ENCODE measurements at regions not wholly inside any gene's neighbourhood (a gene's known extent, or its start where the extent isn't known, plus 50 kb on each side); places are given as distances from the start of the nearest gene placed in this dataset.

DNA sequence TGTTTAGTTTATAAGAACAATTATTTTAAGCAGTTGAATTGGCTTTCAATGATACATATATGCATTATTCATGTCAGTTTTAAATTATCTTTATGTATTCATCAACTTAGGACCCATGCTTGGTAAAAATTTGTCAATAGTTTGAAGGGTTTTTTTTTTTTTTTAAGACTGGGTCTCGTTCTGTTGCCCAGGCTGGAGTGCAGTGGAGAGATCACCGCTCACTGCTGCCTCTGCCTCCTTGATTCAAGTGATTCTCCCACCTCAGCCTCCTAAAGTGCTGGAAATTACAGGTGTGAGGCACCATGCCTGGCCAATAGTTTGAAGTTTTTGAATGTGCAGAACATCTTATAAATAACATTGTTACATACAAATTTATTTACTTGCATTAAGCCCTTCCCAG, 1671.0 kb upstream of the B3GALT2 start:
- H3K36me3 ChIP-seq (ENCODE audit: insufficient read depth, low read length) = no peaks in the 10 kb centered on the region
- H3K79me2 ChIP-seq (ENCODE audit: insufficient read depth, low read length) = no peaks in the 10 kb centered on the region
- no peak for DNase-seq
- ATAC-seq (ENCODE audit: insufficient read depth, low read depth) = no peak
- H3K9ac ChIP-seq (ENCODE audit: low read depth, low read length) = no peak overlapping the region
- no peak overlapping the region for H3K4me3 ChIP-seq (ENCODE audit: low read depth in 1 of 2, low read length in 2 of 2)
- TF ChIP-seq, protein P1, sequence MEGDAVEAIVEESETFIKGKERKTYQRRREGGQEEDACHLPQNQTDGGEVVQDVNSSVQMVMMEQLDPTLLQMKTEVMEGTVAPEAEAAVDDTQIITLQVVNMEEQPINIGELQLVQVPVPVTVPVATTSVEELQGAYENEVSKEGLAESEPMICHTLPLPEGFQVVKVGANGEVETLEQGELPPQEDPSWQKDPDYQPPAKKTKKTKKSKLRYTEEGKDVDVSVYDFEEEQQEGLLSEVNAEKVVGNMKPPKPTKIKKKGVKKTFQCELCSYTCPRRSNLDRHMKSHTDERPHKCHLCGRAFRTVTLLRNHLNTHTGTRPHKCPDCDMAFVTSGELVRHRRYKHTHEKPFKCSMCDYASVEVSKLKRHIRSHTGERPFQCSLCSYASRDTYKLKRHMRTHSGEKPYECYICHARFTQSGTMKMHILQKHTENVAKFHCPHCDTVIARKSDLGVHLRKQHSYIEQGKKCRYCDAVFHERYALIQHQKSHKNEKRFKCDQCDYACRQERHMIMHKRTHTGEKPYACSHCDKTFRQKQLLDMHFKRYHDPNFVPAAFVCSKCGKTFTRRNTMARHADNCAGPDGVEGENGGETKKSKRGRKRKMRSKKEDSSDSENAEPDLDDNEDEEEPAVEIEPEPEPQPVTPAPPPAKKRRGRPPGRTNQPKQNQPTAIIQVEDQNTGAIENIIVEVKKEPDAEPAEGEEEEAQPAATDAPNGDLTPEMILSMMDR (IDR thresholded peaks at IDR 0.05; ENCODE audit: borderline replicate concordance, extremely low read depth, low read length, poor library complexity, severe bottlenecking) = no peak
- no peak for TF ChIP-seq EZH2 (IDR thresholded peaks at IDR 0.05; ENCODE audit: borderline replicate concordance, low read depth, low read length, severe bottlenecking)
- no peaks in the 10 kb centered on the region for H3K27me3 ChIP-seq (ENCODE audit: insufficient read depth, low read length, poor library complexity)
- H3K4me2 ChIP-seq (ENCODE audit: insufficient read depth, low read length) = no peak overlapping the region
- H2AFZ ChIP-seq (ENCODE audit: low read depth, low read length) = no peak overlapping the region
- H3K4me1 ChIP-seq (ENCODE audit: insufficient read depth, low read length) = no peaks in the 10 kb centered on the region
- no peak overlapping the region for H3K27ac ChIP-seq (ENCODE audit: low read length)
- H4K20me1 ChIP-seq (ENCODE audit: insufficient read depth, low read length) = no peaks in the 10 kb centered on the region
- H3K9me3 ChIP-seq (ENCODE audit: insufficient read depth, low read length, severe bottlenecking) = no peaks in the 10 kb centered on the region

DNA sequence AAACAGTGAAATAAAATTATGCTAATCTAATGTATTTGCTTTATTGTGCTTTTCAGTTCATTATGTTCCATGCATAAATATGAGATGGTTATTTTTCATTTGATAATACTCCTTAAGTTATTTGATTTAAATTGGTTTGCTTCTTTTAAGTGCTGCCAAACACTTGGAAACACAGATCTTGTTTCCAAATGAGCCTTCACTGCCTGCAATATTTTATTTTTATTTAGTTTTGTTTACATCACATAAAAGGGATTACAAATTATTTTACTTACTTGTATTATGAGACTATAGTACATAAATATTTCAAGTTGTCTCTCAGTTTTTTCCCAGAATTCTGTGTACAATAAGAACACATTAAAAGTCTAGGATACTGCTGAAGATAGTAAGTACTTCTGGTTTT, 1662.4 kb upstream of the B3GALT2 start:
- H4K20me1 ChIP-seq (ENCODE audit: insufficient read depth, low read length) = no peaks in the 10 kb centered on the region
- H3K36me3 ChIP-seq (ENCODE audit: insufficient read depth, low read length) = no peaks in the 10 kb centered on the region
- no peaks in the 10 kb centered on the region for H3K27me3 ChIP-seq (ENCODE audit: insufficient read depth, low read length, poor library complexity)
- H3K79me2 ChIP-seq (ENCODE audit: insufficient read depth, low read length) = no peaks in the 10 kb centered on the region
- H3K4me1 ChIP-seq (ENCODE audit: insufficient read depth, low read length) = no peaks in the 10 kb centered on the region
- H2AFZ ChIP-seq (ENCODE audit: low read depth, low read length) = no peak overlapping the region
- no peak overlapping the region for H3K4me3 ChIP-seq (ENCODE audit: low read depth in 1 of 2, low read length in 2 of 2)
- H3K4me2 ChIP-seq (ENCODE audit: insufficient read depth, low read length) = no peak overlapping the region
- DNase-seq (no peak), ATAC-seq (ENCODE audit: insufficient read depth, low read depth) (no peak)
- no peak overlapping the region for H3K27ac ChIP-seq (ENCODE audit: low read length)
- H3K9ac ChIP-seq (ENCODE audit: low read depth, low read length) = no peak overlapping the region
- H3K9me3 ChIP-seq (ENCODE audit: insufficient read depth, low read length, severe bottlenecking) = no peaks in the 10 kb centered on the region
- TF ChIP-seq EZH2 (IDR thresholded peaks at IDR 0.05; ENCODE audit: borderline replicate concordance, low read depth, low read length, severe bottlenecking) = no peak
- TF ChIP-seq, protein P1 (IDR thresholded peaks at IDR 0.05; ENCODE audit: borderline replicate concordance, extremely low read depth, low read length, poor library complexity, severe bottlenecking) = no peak

DNA sequence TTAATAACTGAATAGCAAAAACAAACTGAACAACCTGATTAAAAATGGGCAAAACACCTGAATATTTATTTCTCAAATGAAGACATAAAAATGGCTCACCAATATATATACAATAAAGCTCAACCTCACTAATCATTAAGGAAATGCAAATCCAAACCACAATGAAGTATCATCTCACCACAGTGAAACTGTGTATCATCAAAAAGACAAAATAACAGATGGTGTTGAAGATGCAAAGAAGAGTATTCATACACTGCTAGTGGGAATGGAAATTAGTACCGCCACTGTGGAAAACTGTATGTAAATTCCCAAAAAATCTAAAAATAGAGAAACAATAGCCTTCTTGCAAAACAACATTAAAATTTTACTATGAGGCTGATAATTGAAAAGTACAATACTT, 1660.1 kb upstream of the B3GALT2 start:
- Histone ChIP-seq H3K79me2 (ENCODE audit: insufficient read depth, low read length) (no peaks in the 10 kb centered on the region), H3K4me3 (ENCODE audit: low read depth in 1 of 2, low read length in 2 of 2) (no peak overlapping the region), H3K36me3 (ENCODE audit: insufficient read depth, low read length) (no peaks in the 10 kb centered on the region), H3K9me3 (ENCODE audit: insufficient read depth, low read length, severe bottlenecking) (no peaks in the 10 kb centered on the region), H3K27me3 (ENCODE audit: insufficient read depth, low read length, poor library complexity) (no peaks in the 10 kb centered on the region), H2AFZ (ENCODE audit: low read depth, low read length) (no peak overlapping the region), H3K9ac (ENCODE audit: low read depth, low read length) (no peak overlapping the region), H3K27ac (ENCODE audit: low read length) (no peak overlapping the region), H3K4me1 (ENCODE audit: insufficient read depth, low read length) (no peaks in the 10 kb centered on the region), H3K4me2 (ENCODE audit: insufficient read depth, low read length) (no peak overlapping the region), H4K20me1 (ENCODE audit: insufficient read depth, low read length) (no peaks in the 10 kb centered on the region)
- DNase-seq = no peak
- ATAC-seq (ENCODE audit: insufficient read depth, low read depth) = no peak
- TF ChIP-seq, protein P1 (IDR thresholded peaks at IDR 0.05; ENCODE audit: borderline replicate concordance, extremely low read depth, low read length, poor library complexity, severe bottlenecking) = no peak
- no peak for TF ChIP-seq EZH2 (IDR thresholded peaks at IDR 0.05; ENCODE audit: borderline replicate concordance, low read depth, low read length, severe bottlenecking)

DNA sequence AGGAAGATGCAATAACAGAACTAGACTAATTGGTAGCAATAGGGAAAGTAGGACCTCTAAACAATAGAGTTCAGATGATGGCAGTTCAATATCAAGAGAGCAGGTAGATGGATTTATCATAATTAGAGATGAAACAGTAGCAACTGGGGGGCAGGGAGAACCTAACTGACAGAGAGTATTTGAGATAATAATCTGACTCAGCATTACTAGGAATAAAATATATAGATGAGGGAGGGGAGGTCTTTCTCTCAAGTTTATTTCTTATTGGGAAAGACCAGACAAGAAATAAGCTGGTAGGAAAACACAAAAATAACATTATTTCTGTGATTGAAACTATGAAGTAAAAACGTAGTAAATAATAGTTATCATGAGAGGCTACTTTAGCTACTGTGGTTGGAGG, 1656.7 kb upstream of the B3GALT2 start:
- TF ChIP-seq, protein P1 (IDR thresholded peaks at IDR 0.05; ENCODE audit: borderline replicate concordance, extremely low read depth, low read length, poor library complexity, severe bottlenecking) = no peak
- no peak for TF ChIP-seq EZH2 (IDR thresholded peaks at IDR 0.05; ENCODE audit: borderline replicate concordance, low read depth, low read length, severe bottlenecking)
- Histone ChIP-seq H3K79me2 (ENCODE audit: insufficient read depth, low read length) (no peaks in the 10 kb centered on the region), H4K20me1 (ENCODE audit: insufficient read depth, low read length) (no peaks in the 10 kb centered on the region), H2AFZ (ENCODE audit: low read depth, low read length) (no peak overlapping the region), H3K4me1 (ENCODE audit: insufficient read depth, low read length) (no peaks in the 10 kb centered on the region), H3K4me3 (ENCODE audit: low read depth in 1 of 2, low read length in 2 of 2) (no peak overlapping the region), H3K9me3 (ENCODE audit: insufficient read depth, low read length, severe bottlenecking) (no peaks in the 10 kb centered on the region), H3K9ac (ENCODE audit: low read depth, low read length) (no peak overlapping the region), H3K27me3 (ENCODE audit: insufficient read depth, low read length, poor library complexity) (no peaks in the 10 kb centered on the region), H3K4me2 (ENCODE audit: insufficient read depth, low read length) (no peak overlapping the region), H3K27ac (ENCODE audit: low read length) (no peak overlapping the region), H3K36me3 (ENCODE audit: insufficient read depth, low read length) (no peaks in the 10 kb centered on the region)
- DNase-seq (no peak), ATAC-seq (ENCODE audit: insufficient read depth, low read depth) (no peak)
